Ovary (tissue), 3 donors: ENCODE measurements at regions not wholly inside any gene's neighbourhood (a gene's known extent, or its start where the extent isn't known, plus 50 kb on each side); places are given as distances from the start of the nearest gene placed in this dataset.

Source experiments
- POLR2A ChIP-seq: fragments of 450-650 bp; IDR thresholded peaks from one replicate; pipeline ENCODE4 v1.6.1; 2017; ENCODE audit warnings: antibody characterized with exemption, mild to moderate bottlenecking, moderate library complexity
- TF ChIP-seq, protein P1 (sequence below), 3 donors: fragments of 450-650 bp in 2 of 3; fragments of 200-600 bp in 1 of 3; IDR thresholded peaks; one replicate each; pipeline versions ENCODE4 v1.5.1 to v1.8.0; 2016 to 2022; ENCODE audit warnings: antibody characterized with exemption in 3 of 3, mild to moderate bottlenecking in 1 of 3
- donor health status: DM: no; HTN: no; CAD: no.

DNA sequence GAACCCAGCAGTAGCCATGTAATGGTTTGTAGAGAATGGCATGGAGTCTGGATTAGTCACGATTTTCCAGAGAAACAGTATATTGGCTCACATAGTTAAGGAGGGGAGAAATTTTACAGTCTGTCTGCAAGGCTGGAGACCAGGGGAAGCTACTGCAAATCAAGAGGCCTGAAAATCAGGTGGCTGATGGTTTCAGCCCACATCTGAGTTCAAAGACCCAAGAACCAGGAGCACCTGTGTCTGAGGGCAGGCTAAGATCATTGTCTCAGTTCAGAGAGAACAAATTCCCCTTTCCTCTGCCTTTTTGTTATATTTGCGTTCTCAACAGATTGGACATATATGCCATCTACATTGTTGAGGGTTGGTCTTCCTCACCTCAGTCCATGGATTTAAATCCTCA is 207.5 kb upstream of the IRX2 start:
- TF ChIP-seq, protein P1, sequence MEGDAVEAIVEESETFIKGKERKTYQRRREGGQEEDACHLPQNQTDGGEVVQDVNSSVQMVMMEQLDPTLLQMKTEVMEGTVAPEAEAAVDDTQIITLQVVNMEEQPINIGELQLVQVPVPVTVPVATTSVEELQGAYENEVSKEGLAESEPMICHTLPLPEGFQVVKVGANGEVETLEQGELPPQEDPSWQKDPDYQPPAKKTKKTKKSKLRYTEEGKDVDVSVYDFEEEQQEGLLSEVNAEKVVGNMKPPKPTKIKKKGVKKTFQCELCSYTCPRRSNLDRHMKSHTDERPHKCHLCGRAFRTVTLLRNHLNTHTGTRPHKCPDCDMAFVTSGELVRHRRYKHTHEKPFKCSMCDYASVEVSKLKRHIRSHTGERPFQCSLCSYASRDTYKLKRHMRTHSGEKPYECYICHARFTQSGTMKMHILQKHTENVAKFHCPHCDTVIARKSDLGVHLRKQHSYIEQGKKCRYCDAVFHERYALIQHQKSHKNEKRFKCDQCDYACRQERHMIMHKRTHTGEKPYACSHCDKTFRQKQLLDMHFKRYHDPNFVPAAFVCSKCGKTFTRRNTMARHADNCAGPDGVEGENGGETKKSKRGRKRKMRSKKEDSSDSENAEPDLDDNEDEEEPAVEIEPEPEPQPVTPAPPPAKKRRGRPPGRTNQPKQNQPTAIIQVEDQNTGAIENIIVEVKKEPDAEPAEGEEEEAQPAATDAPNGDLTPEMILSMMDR (IDR thresholded peaks at IDR 0.05) = no peak
- no peak for TF ChIP-seq POLR2A
